ENCODE measurements at regions not wholly inside any gene's neighbourhood (a gene's known extent, or its start where the extent isn't known, plus 50 kb on each side); places are given as distances from the start of the nearest gene placed in this dataset.

GRCh38 chr2:18061717-18062116, 183.2 kb downstream of the KCNS3 start:
- in situ Hi-C loops (cut with MboI; ENCODE audit: low sequenced_read_pairs, unreplicated experiment) = no loop called here
- no peak for DNase-seq (ENCODE audit: low spot score)
- TF ChIP-seq CTCF (IDR thresholded peaks at IDR 0.05; ENCODE audit: borderline replicate concordance, control extremely low read depth, extremely low read depth, insufficient read depth, missing control alignments) = no peak

DNA sequence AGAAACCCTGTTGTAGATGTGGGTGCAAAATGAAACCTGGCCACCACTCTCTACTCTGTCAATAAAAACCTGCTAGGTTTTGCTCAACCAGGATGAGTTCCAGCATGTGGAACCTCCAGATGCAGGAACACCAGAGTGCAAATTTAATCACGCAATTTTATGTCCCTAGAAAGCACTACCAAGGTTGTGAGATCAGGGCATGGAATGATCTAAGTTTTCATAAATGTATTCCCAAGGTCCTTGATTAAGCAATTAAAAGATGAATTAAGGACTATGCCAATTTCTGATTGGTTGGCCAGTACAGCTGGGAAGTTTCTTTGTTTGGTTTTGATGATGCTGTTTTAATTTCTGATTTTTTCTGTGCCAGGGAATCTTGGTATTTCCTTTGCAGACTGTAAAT, 179.2 kb downstream of the KCNS3 start:
- DNase-seq (ENCODE audit: low spot score) = no peak
- in situ Hi-C loops (cut with MboI; ENCODE audit: low sequenced_read_pairs, unreplicated experiment) = no loop called here
- no peak for TF ChIP-seq CTCF (IDR thresholded peaks at IDR 0.05; ENCODE audit: borderline replicate concordance, control extremely low read depth, extremely low read depth, insufficient read depth, missing control alignments)

- DNase-seq (ENCODE audit: low spot score) = no peak
- no peak for TF ChIP-seq CTCF (IDR thresholded peaks at IDR 0.05; ENCODE audit: borderline replicate concordance, control extremely low read depth, extremely low read depth, insufficient read depth, missing control alignments)
- in situ Hi-C loops (cut with MboI; ENCODE audit: low sequenced_read_pairs, unreplicated experiment) = no loop called here
Observed at GRCh38 chr2:18055290-18055689, 176.8 kb downstream of the KCNS3 start.

GRCh38 chr2:18050001-18050400, 171.5 kb downstream of the KCNS3 start:
- DNase-seq (ENCODE audit: low spot score) = no peak
- no peak for TF ChIP-seq CTCF (IDR thresholded peaks at IDR 0.05; ENCODE audit: borderline replicate concordance, control extremely low read depth, extremely low read depth, insufficient read depth, missing control alignments)
- in situ Hi-C loops (cut with MboI; ENCODE audit: low sequenced_read_pairs, unreplicated experiment) = no loop called here

DNA sequence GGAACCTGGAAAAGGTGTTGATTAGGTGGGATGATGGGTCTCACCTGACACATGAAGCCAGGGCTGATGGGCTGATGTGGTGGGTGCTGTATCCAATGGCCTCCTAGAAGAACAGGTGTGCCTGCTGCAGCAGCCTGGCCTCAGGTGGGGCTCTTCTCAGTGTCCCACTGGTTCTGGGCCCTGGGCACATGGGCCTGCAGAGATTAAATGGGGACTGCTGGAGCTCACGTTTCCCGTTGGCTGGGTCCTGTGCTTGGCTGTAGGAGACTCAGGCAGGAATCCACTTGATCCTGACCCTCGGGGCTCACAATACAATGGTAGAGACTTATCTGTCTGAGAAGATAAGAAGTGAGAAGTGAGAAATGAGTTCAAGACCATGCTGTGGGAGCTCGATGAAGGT, 170.9 kb downstream of the KCNS3 start:
- in situ Hi-C loops (cut with MboI; ENCODE audit: low sequenced_read_pairs, unreplicated experiment) = no loop called here
- no peak for DNase-seq (ENCODE audit: low spot score)
- no peak for TF ChIP-seq CTCF (IDR thresholded peaks at IDR 0.05; ENCODE audit: borderline replicate concordance, control extremely low read depth, extremely low read depth, insufficient read depth, missing control alignments)

- no peak for DNase-seq (ENCODE audit: low spot score)
- TF ChIP-seq CTCF (IDR thresholded peaks at IDR 0.05; ENCODE audit: borderline replicate concordance, control extremely low read depth, extremely low read depth, insufficient read depth, missing control alignments) = no peak
- in situ Hi-C loops (cut with MboI; ENCODE audit: low sequenced_read_pairs, unreplicated experiment) = no loop called here
Observed at GRCh38 chr2:18047896-18048657, 169.6 kb downstream of the KCNS3 start.

Measured in GM13976 (cell line).